Neural cell (in vitro differentiated cells): ENCODE measurements at regions not wholly inside any gene's neighbourhood (a gene's known extent, or its start where the extent isn't known, plus 50 kb on each side); places are given as distances from the start of the nearest gene placed in this dataset.

Source experiments
- H2AFZ ChIP-seq: fragments of 200-600, 300-800 bp; sonication (generic), shearing (Covaris generic); 2 replicates; pipeline ENCODE4 v1.6.0; 2014; ENCODE audit warnings: low read depth, mild to moderate bottlenecking, antibody characterized with exemption, low read length, moderate library complexity
- H3F3A ChIP-seq: fragments of 200-600 bp; shearing (Covaris generic); 2 replicates; pipeline ENCODE4 v1.6.1; 2016; ENCODE audit warnings: mild to moderate bottlenecking, moderate library complexity, mixed read lengths, antibody characterized with exemption, low read length; ENCODE audit not compliant: insufficient read depth, poor library complexity, severe bottlenecking
- H3K27ac ChIP-seq: fragments of 200-600, 300-800 bp; sonication (generic), shearing (Covaris generic); 2 replicates; pipeline ENCODE4 v1.5.1; 2014; ENCODE audit warnings: mild to moderate bottlenecking, low read length, moderate library complexity
- H3K27me3 ChIP-seq: fragments of 300-800, 200-600 bp; sonication (generic), shearing (Covaris generic); 2 replicates; pipeline ENCODE4 v1.6.0; 2014; ENCODE audit warnings: mild to moderate bottlenecking, low read depth, low read length, moderate library complexity; ENCODE audit not compliant: insufficient read depth
- H3K36me3 ChIP-seq: fragments of 300-800, 200-600 bp; sonication (generic), shearing (Covaris generic); 2 replicates; pipeline ENCODE4 v1.5.1; 2014; ENCODE audit warnings: mild to moderate bottlenecking, antibody characterized with exemption, low read length, moderate library complexity; ENCODE audit not compliant: insufficient read depth
- H3K4me2 ChIP-seq: fragments of 300-800, 200-600 bp; sonication (generic), shearing (Covaris generic); 2 replicates; pipeline ENCODE4 v1.6.0; 2014; ENCODE audit warnings: mild to moderate bottlenecking, low read length
- H3K4me3 ChIP-seq: fragments of 300-800, 200-600 bp; sonication (generic), shearing (Covaris generic); 2 replicates; pipeline ENCODE4 v1.5.1; 2014; ENCODE audit warnings: mild to moderate bottlenecking, low read length, moderate library complexity
- H3K79me2 ChIP-seq: fragments of 200-600 bp; shearing (Covaris generic); replicated peaks from 2 replicates; pipeline ENCODE4 v1.6.0; 2014; ENCODE audit warnings: mild to moderate bottlenecking, low read length, moderate library complexity; ENCODE audit not compliant: insufficient read depth
- H3K9ac ChIP-seq: fragments of 300-800, 200-600 bp; sonication (generic), shearing (Covaris generic); 2 replicates; pipeline ENCODE4 v1.6.1; 2016; ENCODE audit warnings: mild to moderate bottlenecking, low read length, mixed read lengths
- H3K9me2 ChIP-seq: fragments of 200-600 bp; shearing (Covaris generic); 2 replicates; pipeline ENCODE4 v1.6.1; 2016; ENCODE audit warnings: mild to moderate bottlenecking, low read length, mixed read lengths; ENCODE audit not compliant: insufficient read depth
- H3K9me3 ChIP-seq: fragments of 200-600, 300-800 bp; sonication (generic), shearing (Covaris generic); 2 replicates; pipeline ENCODE4 v1.6.1; 2016; ENCODE audit warnings: mild to moderate bottlenecking, mixed run types, low read length, moderate library complexity, mixed read lengths
- H4K20me1 ChIP-seq: fragments of 200-600 bp; shearing (Covaris generic); 2 replicates; pipeline ENCODE4 v1.6.1; 2016; ENCODE audit warnings: mild to moderate bottlenecking, mixed run types; ENCODE audit not compliant: insufficient read depth
- CTCF ChIP-seq: fragments of 450-650 bp; IDR thresholded peaks from 2 replicates; pipeline ENCODE4 v1.5.1; 2014; ENCODE audit warnings: antibody characterized with exemption, mild to moderate bottlenecking, moderate library complexity; ENCODE audit not compliant: poor library complexity, severe bottlenecking
- EP300 ChIP-seq: fragments of 450-650 bp; conservative IDR thresholded peaks from 2 replicates; pipeline ENCODE4 v1.6.1; 2014; ENCODE audit warnings: antibody characterized with exemption, mild to moderate bottlenecking, moderate library complexity; ENCODE audit not compliant: poor library complexity, severe bottlenecking
- EZH2 ChIP-seq: fragments of 200-600, 300-800 bp; shearing (Covaris generic), sonication (generic); IDR thresholded peaks from 2 replicates; pipeline ENCODE4 v1.6.1; 2014; ENCODE audit warnings: antibody characterized with exemption, low read length, borderline replicate concordance, mild to moderate bottlenecking; ENCODE audit not compliant: insufficient read depth, poor library complexity, severe bottlenecking
- MXI1 ChIP-seq: fragments of 450-650 bp; conservative IDR thresholded peaks from 2 replicates; pipeline ENCODE4 v1.6.1; 2014; ENCODE audit warnings: antibody characterized with exemption, mild to moderate bottlenecking; ENCODE audit not compliant: poor library complexity, severe bottlenecking
- POLR2AphosphoS5 ChIP-seq: IDR thresholded peaks from 2 replicates; pipeline ENCODE4 v1.6.1; 2012
- RAD21 ChIP-seq: fragments of 450-650 bp; conservative IDR thresholded peaks from 2 replicates; pipeline ENCODE4 v1.6.1; 2014; ENCODE audit warnings: antibody characterized with exemption, mild to moderate bottlenecking, moderate library complexity
- REST ChIP-seq: IDR thresholded peaks from 2 replicates; pipeline ENCODE4 v1.6.1; 2012; ENCODE audit warnings: borderline replicate concordance
- SMC3 ChIP-seq: fragments of 450-650 bp; conservative IDR thresholded peaks from 2 replicates; pipeline ENCODE4 v1.6.1; 2014; ENCODE audit warnings: antibody characterized with exemption, mild to moderate bottlenecking, moderate library complexity; ENCODE audit not compliant: poor library complexity
- TAF1 ChIP-seq: IDR thresholded peaks from 2 replicates; pipeline ENCODE4 v1.6.1; 2012; ENCODE audit warnings: low read depth

- no peaks in the 10 kb centered on the region for H3K9me3 ChIP-seq
- no peak overlapping the region for H3K9ac ChIP-seq
- H2AFZ ChIP-seq, result no peak overlapping the region
- no peaks in the 10 kb centered on the region for H3K27me3 ChIP-seq
- no peak overlapping the region for H3K4me3 ChIP-seq
- no peaks in the 10 kb centered on the region for H3K79me2 ChIP-seq
- H3K4me2 ChIP-seq, result no peak overlapping the region
- no peak overlapping the region for H3K27ac ChIP-seq
- no peaks in the 10 kb centered on the region for H3K9me2 ChIP-seq
- H3F3A ChIP-seq, result no peaks in the 10 kb centered on the region
- no peaks in the 10 kb centered on the region for H3K36me3 ChIP-seq
- no peaks in the 10 kb centered on the region for H4K20me1 ChIP-seq
- no peak for TF ChIP-seq EP300
- TF ChIP-seq MXI1, result no peak
- no peak for TF ChIP-seq CTCF
- no peak for TF ChIP-seq EZH2
- TF ChIP-seq REST, result no peak
- TF ChIP-seq TAF1, result no peak
- TF ChIP-seq SMC3, result no peak
- no peak for TF ChIP-seq RAD21
Observed at GRCh38 chr1:216866714-216867113, 143.5 kb upstream of the ESRRG start.

- no peaks in the 10 kb centered on the region for H3K9me2 ChIP-seq
- H3F3A ChIP-seq, result no peaks in the 10 kb centered on the region
- no peaks in the 10 kb centered on the region for H3K9me3 ChIP-seq
- no peak overlapping the region for H3K4me3 ChIP-seq
- TF ChIP-seq REST (no peak), CTCF (no peak), MXI1 (no peak), EP300 (no peak), SMC3 (no peak), RAD21 (no peak), EZH2 (no peak), TAF1 (no peak), POLR2AphosphoS5 (no peak)
- H2AFZ ChIP-seq, result no peak overlapping the region
- no peaks in the 10 kb centered on the region for H4K20me1 ChIP-seq
- no peak overlapping the region for H3K27ac ChIP-seq
- no peaks in the 10 kb centered on the region for H3K79me2 ChIP-seq
- H3K4me2 ChIP-seq, result no peak overlapping the region
- no peaks in the 10 kb centered on the region for H3K27me3 ChIP-seq
- no peaks in the 10 kb centered on the region for H3K36me3 ChIP-seq
- no peak overlapping the region for H3K9ac ChIP-seq
Observed at GRCh38 chr1:216855810-216856209, 132.6 kb upstream of the ESRRG start.
